GM12878 (cell line): ENCODE measurements at regions not wholly inside any gene's neighbourhood (a gene's known extent, or its start where the extent isn't known, plus 50 kb on each side); places are given as distances from the start of the nearest gene placed in this dataset.

Experiments used
- ATAC-seq: fragments of 200-7000 bp; cut with Tn5 transposase; 3 replicates; pipeline ENCODE4 v1.9.1; 2020; ENCODE audit warnings: mild to moderate bottlenecking, moderate library complexity
- BruUV-seq: library from RNA; stranded (reverse); fragments of 400-500 nt; replicated peaks from 2 replicates; lab custom pipeline; 2021; lab: Mats Ljungman, UMichigan
- CTCF ChIA-PET: fragments of 300-600 bp; sonication (Branson Sonifier 250); formaldehyde crosslinking; extraction: SDS; loops from one replicate; lab custom pipeline; 2021; ENCODE audit warnings: inconsistent platforms; lab: Yijun Ruan, JAX
- POLR2A ChIA-PET: fragments of 350-600 bp; formaldehyde crosslinking; extraction: SDS; loops from one replicate; lab custom pipeline; 2021; ENCODE audit warnings: inconsistent platforms; lab: Charles Lee
- RAD21 ChIA-PET: fragments of 300-600 bp; sonication (Branson Sonifier 250); formaldehyde crosslinking; loops from one replicate; lab custom pipeline; 2023; ENCODE audit warnings: antibody characterized with exemption; ENCODE audit not compliant: unreplicated experiment; lab: Charles Lee
- SMC1A ChIA-PET: fragments of 300-600 bp; sonication (Branson Sonifier 250); formaldehyde crosslinking; loops from one replicate; lab custom pipeline; 2023; ENCODE audit not compliant: unreplicated experiment, uncharacterized antibody; lab: Charles Lee
- DNase-seq: peaks from one replicate; pipeline ENCODE4 v3.0.0-alpha.2; 2011; ENCODE audit warnings: low read depth, low spot score
- FAIRE-seq: peaks from 3 replicates; lab custom pipeline; 2011; peaks lifted over from hg19 to GRCh38; lab: Jason Lieb, UNC
- H2AFZ ChIP-seq: 2 replicates; pipeline ENCODE4 v1.6.0; 2011; ENCODE audit warnings: low read depth, low read length, control low read depth; ENCODE audit not compliant: control insufficient read depth
- H3K27ac ChIP-seq: 2 replicates; pipeline ENCODE4 v1.5.1; 2011; ENCODE audit warnings: control low read depth; ENCODE audit not compliant: control insufficient read depth, insufficient read depth
- H3K27me3 ChIP-seq, 2 experiments: replicated peaks in 1 of 2; 2 replicates each; pipeline versions ENCODE4 v1.6.0 to v1.6.1; 2011; ENCODE audit warnings: low read length in 1 of 2; ENCODE audit not compliant: control insufficient read depth in 2 of 2, insufficient read depth in 2 of 2
- H3K36me3 ChIP-seq, 2 experiments: 2 replicates each; pipeline ENCODE4 v1.5.1; 2011; ENCODE audit warnings: low read length in 1 of 2; ENCODE audit not compliant: control insufficient read depth in 2 of 2, insufficient read depth in 2 of 2
- H3K4me1 ChIP-seq: 2 replicates; pipeline ENCODE4 v1.6.1; 2011; ENCODE audit warnings: mild to moderate bottlenecking, low read length, moderate library complexity, mixed read lengths; ENCODE audit not compliant: control insufficient read depth, insufficient read depth
- H3K4me2 ChIP-seq: 2 replicates; pipeline ENCODE4 v1.6.0; 2011; ENCODE audit warnings: control low read depth; ENCODE audit not compliant: control insufficient read depth, insufficient read depth
- H3K4me3 ChIP-seq: fragments of 200-600 bp; sonication (generic); 2 replicates; pipeline ENCODE4 v1.5.1; 2016
- H3K79me2 ChIP-seq: 2 replicates; pipeline ENCODE4 v1.6.0; 2011; ENCODE audit warnings: low read length; ENCODE audit not compliant: control insufficient read depth, insufficient read depth
- H3K9ac ChIP-seq: 2 replicates; pipeline ENCODE4 v1.8.0; 2011; ENCODE audit warnings: low read length, control low read depth, mixed read lengths; ENCODE audit not compliant: control insufficient read depth, insufficient read depth
- H3K9me3 ChIP-seq: replicated peaks from 3 replicates; pipeline ENCODE4 v1.5.1; 2011; ENCODE audit warnings: mild to moderate bottlenecking, low read length; ENCODE audit not compliant: control insufficient read depth, insufficient read depth
- H4K20me1 ChIP-seq: 2 replicates; pipeline ENCODE4 v1.6.0; 2011; ENCODE audit not compliant: control insufficient read depth, insufficient read depth
- ATF3 ChIP-seq: IDR thresholded peaks from 2 replicates; pipeline ENCODE4 v1.6.1; 2011; ENCODE audit warnings: low read depth, mild to moderate bottlenecking, low read length, moderate library complexity, borderline replicate concordance; ENCODE audit errors: extremely low read depth
- NKRF ChIP-seq: fragments of 450-650 bp; conservative IDR thresholded peaks from 2 replicates; pipeline ENCODE4 v1.6.1; 2017; ENCODE audit warnings: mild to moderate bottlenecking, moderate library complexity
- SUZ12 ChIP-seq: fragments of 200-600 bp; sonication (generic); IDR thresholded peaks from one replicate; pipeline ENCODE4 v1.6.1; 2018; ENCODE audit warnings: antibody characterized with exemption, mild to moderate bottlenecking; ENCODE audit not compliant: unreplicated experiment
- USF1 ChIP-seq: IDR thresholded peaks from 2 replicates; pipeline ENCODE4 v1.6.1; 2011; ENCODE audit warnings: borderline replicate concordance, low read depth, mild to moderate bottlenecking, moderate library complexity, mixed read lengths, low read length; ENCODE audit not compliant: insufficient read depth; ENCODE audit errors: extremely low read length
- USF2 ChIP-seq: IDR thresholded peaks from 2 replicates; pipeline ENCODE4 v1.6.1; 2011; ENCODE audit warnings: low read depth, low read length, improper control_type of control experiment, borderline replicate concordance
- YY1 ChIP-seq: IDR thresholded peaks from 2 replicates; pipeline ENCODE4 v1.6.1; 2011; ENCODE audit warnings: low read depth, mild to moderate bottlenecking, low read length
- ZNF687 ChIP-seq: fragments of 450-650 bp; IDR thresholded peaks from 2 replicates; pipeline ENCODE4 v1.6.1; 2017; ENCODE audit warnings: mild to moderate bottlenecking, moderate library complexity
- WGBS: methylation state at CpG from one replicate; pipeline ENCODE4 v1.1.6; 2016; ENCODE audit warnings: low lambda C conversion rate; ENCODE audit not compliant: insufficient replicate concordance, insufficient coverage; ENCODE audit errors: missing lambda C conversion rate; 5-methylcytosine and 5-hydroxymethylcytosine counted together
- in situ Hi-C: fragments of 300-500 bp; cut with MboI; formaldehyde crosslinking; loops from 9 replicates; pipeline ENCODE4 v1.14.3; 2018; ENCODE audit warnings: mixed read lengths
- intact Hi-C: fragments of 100-400 bp; cut with micrococcal nuclease; formaldehyde crosslinking; loops from one replicate; pipeline ENCODE4 v1.14.2; 2022; ENCODE audit not compliant: unreplicated experiment

GRCh38 chr2:177059293-177059692, 153.3 kb upstream of the HNRNPA3 start:
- H3K27me3 ChIP-seq: no peaks in the 10 kb centered on the region
- no peak overlapping the region for H3K27ac ChIP-seq
- H2AFZ ChIP-seq: no peak overlapping the region
- WGBS: 90% methylated on average over 6 of the region's 6 CpGs
- in situ Hi-C loops: no loop called here
- ChIA-PET SMC1A (interaction anchor here (0.6 to 1.4 kb wide), 6 partner anchors 12 to 831 kb away, joined by 3 to 4 read pairs (median 3); no protein-coding TSS in a partner anchor), CTCF (interaction anchor here (1.0 to 1.7 kb wide), 4 partner anchors 14 to 312 kb away, joined by 3 to 4 read pairs (median 3); no protein-coding TSS in a partner anchor), RAD21 (interaction anchor here (1.2 to 1.4 kb wide), 2 partner anchors 33 to 89 kb away, joined by 5 read pairs; no protein-coding TSS in a partner anchor), POLR2A (no interaction called here)
- FAIRE-seq (no peak), DNase-seq (no peak), ATAC-seq (no peak)
- no peak overlapping the region for H3K4me3 ChIP-seq
- intact Hi-C loops: no loop called here
- no TSS peak for BruUV-seq
- no peak overlapping the region for H3K4me2 ChIP-seq
- TF ChIP-seq YY1 (no peak), USF2 (no peak)
- H3K4me1 ChIP-seq: no peaks in the 10 kb centered on the region
- H3K9me3 ChIP-seq: no peaks in the 10 kb centered on the region
- no peak overlapping the region for H3K9ac ChIP-seq
- H4K20me1 ChIP-seq: no peaks in the 10 kb centered on the region
- no peaks in the 10 kb centered on the region for H3K79me2 ChIP-seq
- no peaks in the 10 kb centered on the region for H3K36me3 ChIP-seq

- H3K4me1 ChIP-seq: no peaks in the 10 kb centered on the region
- FAIRE-seq: no peak
- no peak for TF ChIP-seq ZNF687
- TF ChIP-seq SUZ12: no peak
- no peak for TF ChIP-seq USF1
- no peak for TF ChIP-seq NKRF
- no peak for TF ChIP-seq ATF3
Measured at GRCh38 chr2:177063331-177063730, 149.3 kb upstream of the HNRNPA3 start.

More at GRCh38 chr2:177063331-177063730, 149.3 kb upstream of the HNRNPA3 start:
- no peaks in the 10 kb centered on the region for H3K9me3 ChIP-seq
- ChIA-PET SMC1A (no interaction called here), CTCF (interaction anchor here (1.0 to 1.1 kb wide), 2 partner anchors 9 to 58 kb away, joined by 3 read pairs; no protein-coding TSS in a partner anchor), POLR2A (no interaction called here), RAD21 (no interaction called here)
- H4K20me1 ChIP-seq: no peaks in the 10 kb centered on the region
- 85% methylated on average over 1 of the region's 1 CpG for WGBS
- H3K9ac ChIP-seq: no peak overlapping the region
- intact Hi-C loops (no loop called here), in situ Hi-C loops (no loop called here)
- ATAC-seq: no peak
- no peak overlapping the region for H3K4me2 ChIP-seq
- DNase-seq: no peak
- no peak overlapping the region for H3K4me3 ChIP-seq
- H3K79me2 ChIP-seq: no peaks in the 10 kb centered on the region
- H3K27ac ChIP-seq: no peak overlapping the region
- no peaks in the 10 kb centered on the region for H3K27me3 ChIP-seq
- H3K36me3 ChIP-seq: no peaks in the 10 kb centered on the region
- BruUV-seq: no TSS peak
- no peak overlapping the region for H2AFZ ChIP-seq
